SU-DHL-6 (cell line): ENCODE measurements at regions not wholly inside any gene's neighbourhood (a gene's known extent, or its start where the extent isn't known, plus 50 kb on each side); places are given as distances from the start of the nearest gene placed in this dataset.

Experiments
- H2AFZ ChIP-seq: fragments of 200-600 bp; sonication (generic); 2 replicates; pipeline ENCODE4 v1.6.1; 2014; ENCODE audit warnings: low read depth, mild to moderate bottlenecking, moderate library complexity, mixed read lengths, antibody characterized with exemption, low read length; ENCODE audit not compliant: severe bottlenecking
- H3F3A ChIP-seq: fragments of 200-600 bp; shearing (Covaris generic); 2 replicates; pipeline ENCODE4 v1.6.0; 2016; ENCODE audit warnings: antibody characterized with exemption, mild to moderate bottlenecking; ENCODE audit not compliant: insufficient read depth
- H3K27ac ChIP-seq: fragments of 200-600 bp; sonication (generic); 2 replicates; pipeline ENCODE4 v1.5.1; 2016; ENCODE audit warnings: low read depth, mild to moderate bottlenecking, low read length, moderate library complexity, mixed read lengths
- H3K27me3 ChIP-seq: fragments of 200-600 bp; sonication (generic), shearing (Covaris generic); 2 replicates; pipeline ENCODE4 v1.6.0; 2014; ENCODE audit warnings: mild to moderate bottlenecking, low read length
- H3K36me3 ChIP-seq: fragments of 200-600 bp; sonication (generic); 2 replicates; pipeline ENCODE4 v1.6.1; 2014; ENCODE audit warnings: mild to moderate bottlenecking, low read length, mixed read lengths
- H3K4me2 ChIP-seq: fragments of 300-600, 200-600 bp; shearing (Covaris generic), sonication (generic); 2 replicates; pipeline ENCODE4 v1.6.0; 2014; ENCODE audit warnings: low read length, low read depth, mild to moderate bottlenecking; ENCODE audit not compliant: poor library complexity, severe bottlenecking
- H3K4me3 ChIP-seq: fragments of 200-600 bp; sonication (generic); 2 replicates; pipeline ENCODE4 v1.5.1; 2014; ENCODE audit warnings: antibody characterized with exemption, low read length, mild to moderate bottlenecking, mixed read lengths; ENCODE audit not compliant: insufficient read depth, poor library complexity, severe bottlenecking
- H3K79me2 ChIP-seq: fragments of 200-600 bp; sonication (generic); 2 replicates; pipeline ENCODE4 v1.6.1; 2014; ENCODE audit warnings: mild to moderate bottlenecking, low read length, moderate library complexity; ENCODE audit not compliant: insufficient read depth
- H3K9ac ChIP-seq: fragments of 200-600 bp; sonication (generic); 2 replicates; pipeline ENCODE4 v1.7.0; 2014; ENCODE audit warnings: mild to moderate bottlenecking, low read length
- H3K9me2 ChIP-seq: fragments of 200-600 bp; sonication (generic); replicated peaks from 2 replicates; pipeline ENCODE4 v1.6.1; 2014; ENCODE audit warnings: low read length; ENCODE audit not compliant: insufficient read depth
- H3K9me3 ChIP-seq: fragments of 200-600 bp; sonication (generic); 2 replicates; pipeline ENCODE4 v1.6.1; 2014; ENCODE audit warnings: low read length, mixed read lengths; ENCODE audit not compliant: insufficient read depth
- H4K20me1 ChIP-seq: fragments of 200-600 bp; sonication (generic); 2 replicates; pipeline ENCODE4 v1.6.1; 2014; ENCODE audit warnings: low read depth, mild to moderate bottlenecking, antibody characterized with exemption, low read length, moderate library complexity, mixed read lengths
- EZH2phosphoT487 ChIP-seq: fragments of 200-600 bp; sonication (generic), shearing (Covaris generic); conservative IDR thresholded peaks from 2 replicates; pipeline ENCODE4 v1.6.1; 2018; ENCODE audit warnings: mild to moderate bottlenecking, antibody characterized with exemption, low read length, moderate library complexity, mixed read lengths
- TF ChIP-seq, protein P1 (sequence below): fragments of 200-600 bp; sonication (generic); IDR thresholded peaks from one replicate; pipeline ENCODE4 v1.5.1; 2017; ENCODE audit warnings: antibody characterized with exemption, mild to moderate bottlenecking, low read length, moderate library complexity; ENCODE audit not compliant: insufficient read depth, poor library complexity, severe bottlenecking

DNA sequence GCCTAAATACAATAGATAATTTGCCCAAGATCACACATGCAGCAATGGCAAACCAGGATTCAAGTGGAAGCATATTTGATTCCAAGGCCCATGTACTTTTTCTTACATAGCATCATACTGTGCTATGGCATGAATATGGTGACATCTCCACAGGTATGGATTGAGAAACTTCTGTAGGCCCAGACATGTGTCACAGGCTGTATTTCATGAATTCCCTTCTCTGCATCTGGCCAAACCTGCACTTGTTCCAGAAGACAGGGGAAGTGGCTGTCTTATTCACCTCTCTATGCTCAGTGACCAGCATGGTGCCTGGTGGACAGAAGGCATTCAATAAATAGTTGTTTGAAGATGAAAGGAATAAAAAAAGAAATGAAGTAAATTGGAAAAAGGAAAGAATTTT is 77.3 kb upstream of the TMEM164 start:
- Histone ChIP-seq H2AFZ (no peak overlapping the region), H3K4me3 (no peak overlapping the region), H3K9me2 (no peaks in the 10 kb centered on the region), H3K27me3 (no peaks in the 10 kb centered on the region), H4K20me1 (no peaks in the 10 kb centered on the region), H3K79me2 (no peaks in the 10 kb centered on the region), H3K27ac (no peak overlapping the region), H3K9ac (no peak overlapping the region), H3K9me3 (no peaks in the 10 kb centered on the region), H3K36me3 (no peaks in the 10 kb centered on the region), H3K4me2 (no peak overlapping the region), H3F3A (no peaks in the 10 kb centered on the region)
- TF ChIP-seq, protein P1, sequence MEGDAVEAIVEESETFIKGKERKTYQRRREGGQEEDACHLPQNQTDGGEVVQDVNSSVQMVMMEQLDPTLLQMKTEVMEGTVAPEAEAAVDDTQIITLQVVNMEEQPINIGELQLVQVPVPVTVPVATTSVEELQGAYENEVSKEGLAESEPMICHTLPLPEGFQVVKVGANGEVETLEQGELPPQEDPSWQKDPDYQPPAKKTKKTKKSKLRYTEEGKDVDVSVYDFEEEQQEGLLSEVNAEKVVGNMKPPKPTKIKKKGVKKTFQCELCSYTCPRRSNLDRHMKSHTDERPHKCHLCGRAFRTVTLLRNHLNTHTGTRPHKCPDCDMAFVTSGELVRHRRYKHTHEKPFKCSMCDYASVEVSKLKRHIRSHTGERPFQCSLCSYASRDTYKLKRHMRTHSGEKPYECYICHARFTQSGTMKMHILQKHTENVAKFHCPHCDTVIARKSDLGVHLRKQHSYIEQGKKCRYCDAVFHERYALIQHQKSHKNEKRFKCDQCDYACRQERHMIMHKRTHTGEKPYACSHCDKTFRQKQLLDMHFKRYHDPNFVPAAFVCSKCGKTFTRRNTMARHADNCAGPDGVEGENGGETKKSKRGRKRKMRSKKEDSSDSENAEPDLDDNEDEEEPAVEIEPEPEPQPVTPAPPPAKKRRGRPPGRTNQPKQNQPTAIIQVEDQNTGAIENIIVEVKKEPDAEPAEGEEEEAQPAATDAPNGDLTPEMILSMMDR: no peak
- TF ChIP-seq EZH2phosphoT487: no peak

DNA sequence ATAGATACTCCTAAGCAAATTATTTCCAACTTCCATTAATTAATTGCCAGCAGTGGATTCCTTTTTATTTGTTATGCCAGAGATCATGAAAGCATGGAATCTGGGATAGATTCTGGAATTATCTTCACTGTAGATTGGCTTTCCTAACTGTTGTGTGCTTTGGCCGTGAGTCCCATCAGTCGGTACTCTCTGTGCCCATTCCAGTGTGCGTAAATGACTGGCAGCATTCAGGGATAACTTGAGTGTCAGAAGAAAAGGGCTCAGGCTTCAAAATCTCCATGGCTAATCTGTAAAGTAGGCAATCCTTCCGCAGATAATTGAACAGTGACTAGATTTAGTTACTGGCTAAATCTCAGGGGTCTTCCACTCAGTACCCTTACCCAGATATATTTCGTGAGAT is 76.8 kb upstream of the TMEM164 start:
- Histone ChIP-seq H3K4me2 (no peak overlapping the region), H3K36me3 (no peaks in the 10 kb centered on the region), H3K9ac (no peak overlapping the region)

DNA sequence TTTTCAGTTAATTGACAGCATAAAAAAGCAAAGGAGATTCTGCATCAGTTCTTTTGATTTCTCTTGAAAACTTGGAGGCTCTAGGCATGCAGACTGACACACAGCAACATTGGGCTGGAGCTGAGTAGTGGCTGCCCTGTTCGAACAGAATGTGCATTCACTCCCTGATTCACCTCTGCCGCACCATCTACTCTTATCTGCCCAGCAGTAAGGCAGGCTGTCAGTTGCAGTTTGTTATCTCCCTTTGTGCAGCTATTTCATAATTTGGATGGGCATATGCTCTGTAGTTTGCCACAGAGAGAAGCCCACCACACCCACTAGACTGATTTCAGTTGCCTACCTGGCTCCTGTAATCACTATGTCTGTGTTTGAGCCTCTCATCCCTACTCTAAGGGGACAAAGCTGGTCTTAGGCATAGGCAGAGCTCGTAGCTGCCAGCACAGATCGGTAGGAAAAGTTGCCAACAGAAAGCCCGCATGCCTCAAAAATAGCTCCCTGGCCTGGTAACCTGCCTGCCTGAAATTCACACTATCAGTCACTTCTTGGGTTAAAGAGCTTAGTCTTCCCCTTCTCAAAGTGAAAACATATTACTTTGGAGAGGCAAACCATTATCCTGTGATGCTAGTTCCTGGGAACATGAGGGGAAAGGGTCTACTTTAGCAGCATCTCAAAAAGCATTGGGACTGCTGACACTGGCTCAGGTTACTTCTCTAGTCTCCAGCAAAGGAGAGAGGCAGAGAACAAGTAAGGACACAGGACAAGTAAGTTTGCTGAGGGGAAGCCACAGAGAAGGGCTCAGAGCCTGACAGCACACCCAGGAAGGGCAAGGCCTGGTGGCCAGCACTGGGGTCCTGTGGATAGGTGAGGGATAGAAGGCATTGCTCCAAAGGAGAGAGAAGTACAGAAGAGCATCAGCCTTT is 75.9 kb upstream of the TMEM164 start:
- H3K4me3 ChIP-seq: no peak overlapping the region
- H3F3A ChIP-seq: no peaks in the 10 kb centered on the region
- H3K36me3 ChIP-seq: no peaks in the 10 kb centered on the region
- H3K9me3 ChIP-seq: no peaks in the 10 kb centered on the region
- H3K9ac ChIP-seq: no peak overlapping the region
- no peak overlapping the region for H3K27ac ChIP-seq
- TF ChIP-seq, protein P1: no peak
- TF ChIP-seq EZH2phosphoT487: no peak
- H2AFZ ChIP-seq: no peak overlapping the region
- no peak overlapping the region for H3K4me2 ChIP-seq
- H3K9me2 ChIP-seq: no peaks in the 10 kb centered on the region
- H3K79me2 ChIP-seq: no peaks in the 10 kb centered on the region
- no peaks in the 10 kb centered on the region for H4K20me1 ChIP-seq
- H3K27me3 ChIP-seq: no peaks in the 10 kb centered on the region

More for the DNA sequence above, 76.8 kb upstream of the TMEM164 start:
- TF ChIP-seq EZH2phosphoT487: no peak
- TF ChIP-seq, protein P1: no peak
- H3K9me3 ChIP-seq: no peaks in the 10 kb centered on the region
- H3F3A ChIP-seq: no peaks in the 10 kb centered on the region
- no peak overlapping the region for H2AFZ ChIP-seq
- H3K27me3 ChIP-seq: no peaks in the 10 kb centered on the region
- no peaks in the 10 kb centered on the region for H3K9me2 ChIP-seq
- H3K4me3 ChIP-seq: no peak overlapping the region
- no peak overlapping the region for H3K27ac ChIP-seq
- no peaks in the 10 kb centered on the region for H3K79me2 ChIP-seq
- no peaks in the 10 kb centered on the region for H4K20me1 ChIP-seq
